ENCODE measurements at regions not wholly inside any gene's neighbourhood (a gene's known extent, or its start where the extent isn't known, plus 50 kb on each side); places are given as distances from the start of the nearest gene placed in this dataset.

GRCh38 chr15:29428925-29429573 is 159.4 kb upstream of the NSMCE3 start:
- no peak for DNase-seq (ENCODE audit: low read depth in 2 of 2)
- Histone ChIP-seq H3K9me3 (ENCODE audit: control insufficient read depth, insufficient read depth, low read depth, low read length) (no peaks in the 10 kb centered on the region), H3K9ac (ENCODE audit: insufficient read depth, low read length) (no peak overlapping the region), H3K4me2 (ENCODE audit: extremely low read depth, insufficient read depth, low read length) (no peak overlapping the region), H3K79me2 (ENCODE audit: control insufficient read depth, insufficient read depth, low read length) (no peaks in the 10 kb centered on the region), H3K27ac (ENCODE audit: insufficient read depth, low read length) (no peak overlapping the region), H3K36me3 (ENCODE audit: control insufficient read depth, insufficient read depth, low read length) (no peaks in the 10 kb centered on the region), H4K20me1 (ENCODE audit: control insufficient read depth, extremely low read depth, insufficient read depth, low read length) (no peaks in the 10 kb centered on the region), H2AFZ (ENCODE audit: low read length) (no peak overlapping the region), H3K27me3 (ENCODE audit: control insufficient read depth, insufficient read depth, low read length) (no peaks in the 10 kb centered on the region), H3K4me1 (ENCODE audit: control insufficient read depth, extremely low read depth, insufficient read depth, low read length) (no peaks in the 10 kb centered on the region), H3K4me3 (replicated peaks in 1 of 4; ENCODE audit: control extremely low read depth in 1 of 4, insufficient read depth in 1 of 4, low read depth in 3 of 4, low read length in 4 of 4) (no peak overlapping the region)
- no peak for TF ChIP-seq CTCF (conservative IDR thresholded peaks at IDR 0.05 in 1 of 2, IDR thresholded peaks at IDR 0.05 in 1 of 2; ENCODE audit: low read depth in 1 of 2, low read length in 2 of 2)
- TF ChIP-seq EZH2 (IDR thresholded peaks at IDR 0.05; ENCODE audit: low read length, missing control alignments), result no peak

GRCh38 chr15:29425864-29426263 is 156.2 kb upstream of the NSMCE3 start:
- DNase-seq (ENCODE audit: low read depth in 2 of 2), result no peak
- H3K9me3 ChIP-seq (ENCODE audit: control insufficient read depth, insufficient read depth, low read depth, low read length), result no peaks in the 10 kb centered on the region
- no peaks in the 10 kb centered on the region for H3K27me3 ChIP-seq (ENCODE audit: control insufficient read depth, insufficient read depth, low read length)
- H3K4me2 ChIP-seq (ENCODE audit: extremely low read depth, insufficient read depth, low read length), result no peak overlapping the region
- no peak for TF ChIP-seq CTCF (conservative IDR thresholded peaks at IDR 0.05 in 1 of 2, IDR thresholded peaks at IDR 0.05 in 1 of 2; ENCODE audit: low read depth in 1 of 2, low read length in 2 of 2)
- TF ChIP-seq EZH2 (IDR thresholded peaks at IDR 0.05; ENCODE audit: low read length, missing control alignments), result no peak
- no peak overlapping the region for H2AFZ ChIP-seq (ENCODE audit: low read length)
- no peak overlapping the region for H3K4me3 ChIP-seq (replicated peaks in 1 of 4; ENCODE audit: control extremely low read depth in 1 of 4, insufficient read depth in 1 of 4, low read depth in 3 of 4, low read length in 4 of 4)
- no peaks in the 10 kb centered on the region for H3K36me3 ChIP-seq (ENCODE audit: control insufficient read depth, insufficient read depth, low read length)
- H3K9ac ChIP-seq (ENCODE audit: insufficient read depth, low read length), result no peak overlapping the region
- H3K4me1 ChIP-seq (ENCODE audit: control insufficient read depth, extremely low read depth, insufficient read depth, low read length), result no peaks in the 10 kb centered on the region
- H4K20me1 ChIP-seq (ENCODE audit: control insufficient read depth, extremely low read depth, insufficient read depth, low read length), result no peaks in the 10 kb centered on the region
- no peaks in the 10 kb centered on the region for H3K79me2 ChIP-seq (ENCODE audit: control insufficient read depth, insufficient read depth, low read length)
- no peak overlapping the region for H3K27ac ChIP-seq (ENCODE audit: insufficient read depth, low read length)

- no peak overlapping the region for H2AFZ ChIP-seq (ENCODE audit: low read length)
- no peak overlapping the region for H3K9ac ChIP-seq (ENCODE audit: insufficient read depth, low read length)
- no peaks in the 10 kb centered on the region for H4K20me1 ChIP-seq (ENCODE audit: control insufficient read depth, extremely low read depth, insufficient read depth, low read length)
- no peak overlapping the region for H3K4me2 ChIP-seq (ENCODE audit: extremely low read depth, insufficient read depth, low read length)
- DNase-seq (ENCODE audit: low read depth in 2 of 2), result no peak
- H3K4me1 ChIP-seq (ENCODE audit: control insufficient read depth, extremely low read depth, insufficient read depth, low read length), result no peaks in the 10 kb centered on the region
- TF ChIP-seq EZH2 (IDR thresholded peaks at IDR 0.05; ENCODE audit: low read length, missing control alignments) (no peak), CTCF (conservative IDR thresholded peaks at IDR 0.05 in 1 of 2, IDR thresholded peaks at IDR 0.05 in 1 of 2; ENCODE audit: low read depth in 1 of 2, low read length in 2 of 2) (no peak)
- H3K79me2 ChIP-seq (ENCODE audit: control insufficient read depth, insufficient read depth, low read length), result no peaks in the 10 kb centered on the region
- H3K36me3 ChIP-seq (ENCODE audit: control insufficient read depth, insufficient read depth, low read length), result no peaks in the 10 kb centered on the region
- H3K27me3 ChIP-seq (ENCODE audit: control insufficient read depth, insufficient read depth, low read length), result no peaks in the 10 kb centered on the region
- no peak overlapping the region for H3K4me3 ChIP-seq (replicated peaks in 1 of 4; ENCODE audit: control extremely low read depth in 1 of 4, insufficient read depth in 1 of 4, low read depth in 3 of 4, low read length in 4 of 4)
- no peaks in the 10 kb centered on the region for H3K9me3 ChIP-seq (ENCODE audit: control insufficient read depth, insufficient read depth, low read depth, low read length)
- H3K27ac ChIP-seq (ENCODE audit: insufficient read depth, low read length), result no peak overlapping the region
Observed at GRCh38 chr15:29424118-29424517, 154.5 kb upstream of the NSMCE3 start.

All from fibroblast of lung (primary cell).